ENCODE measurements at regions not wholly inside any gene's neighbourhood (a gene's known extent, or its start where the extent isn't known, plus 50 kb on each side); places are given as distances from the start of the nearest gene placed in this dataset.
"Not testable (repeated sequence)": the region's sequence is repeated elsewhere in the genome, so short reads cannot be mapped to it uniquely, and the experiment has no call there.

- H3K36me3 Mint-ChIP-seq (ENCODE audit: low read depth); ATAC-seq; H3K4me1 Mint-ChIP-seq (ENCODE audit: low read depth); H3K27ac Mint-ChIP-seq; DNase-seq; CTCF ChIA-PET; H3K4me3 Mint-ChIP-seq; H3K27me3 Mint-ChIP-seq (ENCODE audit: low read depth); POLR2A ChIA-PET; H3K9me3 Mint-ChIP-seq (ENCODE audit: insufficient read depth): not testable (repeated sequence)
Measured at GRCh38 chr7:106530183-106530582, 130.8 kb downstream of the CCDC71L start.

- CTCF ChIA-PET; H3K36me3 Mint-ChIP-seq (ENCODE audit: low read depth); H3K4me1 Mint-ChIP-seq (ENCODE audit: low read depth); H3K27ac Mint-ChIP-seq; DNase-seq; H3K9me3 Mint-ChIP-seq (ENCODE audit: insufficient read depth); ATAC-seq; POLR2A ChIA-PET; H3K4me3 Mint-ChIP-seq; H3K27me3 Mint-ChIP-seq (ENCODE audit: low read depth): not testable (repeated sequence)
Measured at GRCh38 chr7:106526617-106527016, 134.3 kb downstream of the CCDC71L start.

- H3K27ac Mint-ChIP-seq: no peak overlapping the region
- POLR2A ChIA-PET: no interaction called here
- H3K27me3 Mint-ChIP-seq (ENCODE audit: low read depth): peaks cover 2% of the 10 kb centered on the region
- no peak for DNase-seq
- no peaks in the 10 kb centered on the region for H3K9me3 Mint-ChIP-seq (ENCODE audit: insufficient read depth)
- no peaks in the 10 kb centered on the region for H3K4me1 Mint-ChIP-seq (ENCODE audit: low read depth)
- no peaks in the 10 kb centered on the region for H3K36me3 Mint-ChIP-seq (ENCODE audit: low read depth)
- no peak for ATAC-seq
- CTCF ChIA-PET: no interaction called here
- no peak overlapping the region for H3K4me3 Mint-ChIP-seq
Measured at GRCh38 chr7:106524690-106525059, 136.3 kb downstream of the CCDC71L start.

GRCh38 chr7:106523482-106523881 lies 137.5 kb downstream of the CCDC71L start:
- Mint-ChIP-seq H3K27me3 (ENCODE audit: low read depth) (peaks cover 11% of the 10 kb centered on the region), H3K36me3 (ENCODE audit: low read depth) (no peaks in the 10 kb centered on the region), H3K9me3 (ENCODE audit: insufficient read depth) (no peaks in the 10 kb centered on the region), H3K4me3 (no peak overlapping the region), H3K27ac (no peak overlapping the region), H3K4me1 (ENCODE audit: low read depth) (no peaks in the 10 kb centered on the region)
- no peak for DNase-seq
- no peak for ATAC-seq
- CTCF ChIA-PET: no interaction called here
- POLR2A ChIA-PET: no interaction called here

- no peak for ATAC-seq
- Mint-ChIP-seq H3K36me3 (ENCODE audit: low read depth) (no peaks in the 10 kb centered on the region), H3K4me1 (ENCODE audit: low read depth) (no peaks in the 10 kb centered on the region), H3K4me3 (no peak overlapping the region), H3K27ac (no peak overlapping the region), H3K27me3 (ENCODE audit: low read depth) (peaks cover 13% of the 10 kb centered on the region), H3K9me3 (ENCODE audit: insufficient read depth) (no peaks in the 10 kb centered on the region)
- DNase-seq: no peak
- CTCF ChIA-PET: no interaction called here
- POLR2A ChIA-PET: no interaction called here
Measured at GRCh38 chr7:106522696-106523095, 138.3 kb downstream of the CCDC71L start.

GRCh38 chr7:106521541-106521940 lies 139.4 kb downstream of the CCDC71L start:
- no peaks in the 10 kb centered on the region for H3K4me1 Mint-ChIP-seq (ENCODE audit: low read depth)
- H3K36me3 Mint-ChIP-seq (ENCODE audit: low read depth): no peaks in the 10 kb centered on the region
- H3K27ac Mint-ChIP-seq: no peak overlapping the region
- ChIA-PET CTCF (no interaction called here), POLR2A (no interaction called here)
- H3K27me3 Mint-ChIP-seq (ENCODE audit: low read depth): peaks cover 14% of the 10 kb centered on the region
- no peak for ATAC-seq
- no peak for DNase-seq
- no peaks in the 10 kb centered on the region for H3K9me3 Mint-ChIP-seq (ENCODE audit: insufficient read depth)
- H3K4me3 Mint-ChIP-seq: no peak overlapping the region

- DNase-seq (no peak), ATAC-seq (no peak)
- Mint-ChIP-seq H3K9me3 (ENCODE audit: insufficient read depth) (no peaks in the 10 kb centered on the region), H3K27me3 (ENCODE audit: low read depth) (peaks cover 14% of the 10 kb centered on the region), H3K36me3 (ENCODE audit: low read depth) (no peaks in the 10 kb centered on the region), H3K4me3 (no peak overlapping the region), H3K27ac (no peak overlapping the region), H3K4me1 (ENCODE audit: low read depth) (no peaks in the 10 kb centered on the region)
- ChIA-PET CTCF (no interaction called here), POLR2A (no interaction called here)
Measured at GRCh38 chr7:106520962-106521514, 139.9 kb downstream of the CCDC71L start.

- Mint-ChIP-seq H3K27ac (no peak overlapping the region), H3K4me3 (no peak overlapping the region), H3K4me1 (ENCODE audit: low read depth) (no peaks in the 10 kb centered on the region), H3K9me3 (ENCODE audit: insufficient read depth) (no peaks in the 10 kb centered on the region), H3K36me3 (ENCODE audit: low read depth) (no peaks in the 10 kb centered on the region), H3K27me3 (ENCODE audit: low read depth) (peaks cover 16% of the 10 kb centered on the region)
- CTCF ChIA-PET: no interaction called here
- POLR2A ChIA-PET: no interaction called here
- ATAC-seq (no peak), DNase-seq (no peak)
Measured at GRCh38 chr7:106518967-106519366, 142.0 kb downstream of the CCDC71L start.

GRCh38 chr7:106518239-106518638 lies 142.7 kb downstream of the CCDC71L start:
- no peak for ATAC-seq
- Mint-ChIP-seq H3K4me3 (no peak overlapping the region), H3K27ac (no peak overlapping the region), H3K4me1 (ENCODE audit: low read depth) (no peaks in the 10 kb centered on the region), H3K36me3 (ENCODE audit: low read depth) (no peaks in the 10 kb centered on the region), H3K9me3 (ENCODE audit: insufficient read depth) (no peaks in the 10 kb centered on the region), H3K27me3 (ENCODE audit: low read depth) (peaks cover 16% of the 10 kb centered on the region)
- CTCF ChIA-PET: no interaction called here
- POLR2A ChIA-PET: no interaction called here
- DNase-seq: no peak

- POLR2A ChIA-PET: no interaction called here
Measured at GRCh38 chr7:106517508-106517907, 143.4 kb downstream of the CCDC71L start.

GRCh38 chr7:106515321-106515720 lies 145.6 kb downstream of the CCDC71L start:
- no peak overlapping the region for H3K27ac Mint-ChIP-seq
- H3K4me3 Mint-ChIP-seq: no peak overlapping the region
- H3K4me1 Mint-ChIP-seq (ENCODE audit: low read depth): no peaks in the 10 kb centered on the region
- ATAC-seq: no peak
- no peaks in the 10 kb centered on the region for H3K36me3 Mint-ChIP-seq (ENCODE audit: low read depth)
- ChIA-PET CTCF (no interaction called here), POLR2A (no interaction called here)
- no peaks in the 10 kb centered on the region for H3K9me3 Mint-ChIP-seq (ENCODE audit: insufficient read depth)
- H3K27me3 Mint-ChIP-seq (ENCODE audit: low read depth): peaks cover 14% of the 10 kb centered on the region
- DNase-seq: no peak

More at GRCh38 chr7:106517508-106517907, 143.4 kb downstream of the CCDC71L start:
- no peak for DNase-seq
- Mint-ChIP-seq H3K9me3 (ENCODE audit: insufficient read depth) (no peaks in the 10 kb centered on the region), H3K4me1 (ENCODE audit: low read depth) (no peaks in the 10 kb centered on the region), H3K27me3 (ENCODE audit: low read depth) (peaks cover 16% of the 10 kb centered on the region), H3K27ac (no peak overlapping the region), H3K4me3 (no peak overlapping the region), H3K36me3 (ENCODE audit: low read depth) (no peaks in the 10 kb centered on the region)
- no peak for ATAC-seq
- CTCF ChIA-PET: no interaction called here

GRCh38 chr7:106514881-106515280 lies 146.1 kb downstream of the CCDC71L start:
- no peaks in the 10 kb centered on the region for H3K4me1 Mint-ChIP-seq (ENCODE audit: low read depth)
- no peak overlapping the region for H3K4me3 Mint-ChIP-seq
- H3K27ac Mint-ChIP-seq: no peak overlapping the region
- CTCF ChIA-PET: no interaction called here
- no peak for ATAC-seq
- H3K9me3 Mint-ChIP-seq (ENCODE audit: insufficient read depth): no peaks in the 10 kb centered on the region
- H3K27me3 Mint-ChIP-seq (ENCODE audit: low read depth): peaks cover 15% of the 10 kb centered on the region
- POLR2A ChIA-PET: no interaction called here
- H3K36me3 Mint-ChIP-seq (ENCODE audit: low read depth): no peaks in the 10 kb centered on the region
- DNase-seq: no peak

GRCh38 chr7:106512217-106512616 lies 148.7 kb downstream of the CCDC71L start:
- H3K4me3 Mint-ChIP-seq: no peak overlapping the region
- ATAC-seq (no peak), DNase-seq (no peak)
- POLR2A ChIA-PET: no interaction called here
- no peaks in the 10 kb centered on the region for H3K9me3 Mint-ChIP-seq (ENCODE audit: insufficient read depth)
- no peaks in the 10 kb centered on the region for H3K4me1 Mint-ChIP-seq (ENCODE audit: low read depth)
- no peaks in the 10 kb centered on the region for H3K36me3 Mint-ChIP-seq (ENCODE audit: low read depth)
- H3K27me3 Mint-ChIP-seq (ENCODE audit: low read depth): peaks cover 3% of the 10 kb centered on the region
- no peak overlapping the region for H3K27ac Mint-ChIP-seq
- CTCF ChIA-PET: interaction anchor here (1.3 to 2.1 kb wide), 2 partner anchors 336 to 345 kb away, joined by 4 to 5 read pairs; no protein-coding TSS in a partner anchor
